ENCODE measurements at regions not wholly inside any gene's neighbourhood (a gene's known extent, or its start where the extent isn't known, plus 50 kb on each side); places are given as distances from the start of the nearest gene placed in this dataset.

- Histone ChIP-seq H3K27me3 (no peaks in the 10 kb centered on the region), H3K4me3 (no peak overlapping the region), H3K27ac (no peak overlapping the region), H3K36me3 (no peaks in the 10 kb centered on the region), H3K4me1 (no peaks in the 10 kb centered on the region), H3K9me3 (no peaks in the 10 kb centered on the region)
- no peak for DNase-seq
- TF ChIP-seq, protein P1, sequence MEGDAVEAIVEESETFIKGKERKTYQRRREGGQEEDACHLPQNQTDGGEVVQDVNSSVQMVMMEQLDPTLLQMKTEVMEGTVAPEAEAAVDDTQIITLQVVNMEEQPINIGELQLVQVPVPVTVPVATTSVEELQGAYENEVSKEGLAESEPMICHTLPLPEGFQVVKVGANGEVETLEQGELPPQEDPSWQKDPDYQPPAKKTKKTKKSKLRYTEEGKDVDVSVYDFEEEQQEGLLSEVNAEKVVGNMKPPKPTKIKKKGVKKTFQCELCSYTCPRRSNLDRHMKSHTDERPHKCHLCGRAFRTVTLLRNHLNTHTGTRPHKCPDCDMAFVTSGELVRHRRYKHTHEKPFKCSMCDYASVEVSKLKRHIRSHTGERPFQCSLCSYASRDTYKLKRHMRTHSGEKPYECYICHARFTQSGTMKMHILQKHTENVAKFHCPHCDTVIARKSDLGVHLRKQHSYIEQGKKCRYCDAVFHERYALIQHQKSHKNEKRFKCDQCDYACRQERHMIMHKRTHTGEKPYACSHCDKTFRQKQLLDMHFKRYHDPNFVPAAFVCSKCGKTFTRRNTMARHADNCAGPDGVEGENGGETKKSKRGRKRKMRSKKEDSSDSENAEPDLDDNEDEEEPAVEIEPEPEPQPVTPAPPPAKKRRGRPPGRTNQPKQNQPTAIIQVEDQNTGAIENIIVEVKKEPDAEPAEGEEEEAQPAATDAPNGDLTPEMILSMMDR (IDR thresholded peaks at IDR 0.05) = no peak
- no peak for TF ChIP-seq POLR2A (IDR thresholded peaks at IDR 0.05)
Observed at GRCh38 chr12:16854465-16854864, 248.5 kb upstream of the LMO3 start.

DNA sequence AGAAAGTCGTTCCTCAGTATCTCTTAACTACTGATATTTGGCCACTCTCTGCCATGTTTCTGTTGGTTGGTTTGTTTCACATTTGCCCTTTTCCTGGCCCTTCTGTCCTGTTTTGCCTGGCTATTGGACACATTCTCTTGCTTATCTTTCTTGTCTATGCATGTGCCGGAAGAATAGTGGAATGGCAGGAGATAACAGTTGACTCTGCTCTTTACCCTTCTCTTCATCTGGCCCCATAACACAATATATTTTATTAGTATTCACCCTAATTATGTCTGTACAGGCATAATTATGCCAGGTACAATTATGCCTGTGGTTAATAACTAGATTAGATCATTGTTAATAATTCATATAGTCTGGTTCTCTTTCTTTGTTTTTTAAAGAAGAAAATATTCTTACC, 243.5 kb upstream of the LMO3 start:
- H3K4me3 ChIP-seq = no peak overlapping the region
- no peak overlapping the region for H3K27ac ChIP-seq
- TF ChIP-seq, protein P1 (IDR thresholded peaks at IDR 0.05) = no peak
- no peak for TF ChIP-seq POLR2A (IDR thresholded peaks at IDR 0.05)
- DNase-seq = no peak
- H3K9me3 ChIP-seq = no peaks in the 10 kb centered on the region
- H3K27me3 ChIP-seq = no peaks in the 10 kb centered on the region
- H3K36me3 ChIP-seq = no peaks in the 10 kb centered on the region
- no peaks in the 10 kb centered on the region for H3K4me1 ChIP-seq

DNA sequence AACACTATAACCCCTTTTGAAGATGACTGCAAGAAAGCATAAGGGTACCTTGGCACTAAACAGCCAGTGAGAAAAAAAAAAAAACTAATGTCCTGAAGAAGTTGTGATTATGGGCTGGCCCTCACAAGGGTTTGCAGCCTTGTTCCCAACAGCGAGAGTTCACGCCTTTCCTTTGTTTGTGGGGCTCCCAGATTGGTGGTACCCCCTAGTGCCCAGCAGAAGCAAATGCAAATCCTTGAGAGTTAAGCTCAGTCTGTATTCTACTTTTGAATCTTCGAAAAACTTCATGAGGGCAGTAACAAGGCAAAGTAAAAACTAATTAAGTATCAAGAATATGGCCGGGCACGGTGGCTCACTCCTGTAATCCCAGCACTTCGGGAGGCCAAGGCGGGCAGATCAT, 238.9 kb upstream of the LMO3 start:
- no peak overlapping the region for H3K4me3 ChIP-seq
- TF ChIP-seq POLR2A (IDR thresholded peaks at IDR 0.05) = no peak
- TF ChIP-seq, protein P1 (IDR thresholded peaks at IDR 0.05) = no peak
- DNase-seq = no peak

DNA sequence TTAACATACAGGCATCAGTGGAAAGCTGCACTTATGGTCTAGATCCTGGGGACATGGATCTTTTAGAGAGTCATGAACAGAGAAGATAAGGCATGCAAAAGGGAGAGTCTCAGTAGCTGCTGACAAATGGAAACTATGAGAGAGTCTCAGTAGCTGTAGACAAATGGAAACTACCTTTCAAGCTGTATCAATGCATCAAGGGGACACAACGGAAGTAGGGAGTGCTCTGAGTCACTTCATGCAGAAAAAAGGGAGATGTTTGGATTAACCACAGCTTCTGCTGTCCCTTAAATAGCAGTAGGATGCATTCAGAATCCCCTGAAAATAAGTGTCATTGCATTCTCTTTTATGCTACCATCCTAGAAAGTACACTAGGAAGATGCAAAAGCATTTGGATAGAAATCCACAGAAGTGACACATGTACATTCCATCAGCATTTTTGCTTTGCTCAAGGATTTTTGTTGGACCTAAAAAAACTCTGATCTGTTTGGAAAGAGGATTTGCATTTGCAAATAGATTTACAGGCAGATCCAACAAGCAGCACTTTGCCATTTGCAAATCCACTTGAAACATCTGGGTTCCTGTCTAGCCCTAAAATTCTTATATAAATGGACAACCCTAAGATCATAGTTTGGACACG, 227.5 kb upstream of the LMO3 start:
- H3K4me3 ChIP-seq = no peak overlapping the region
- no peaks in the 10 kb centered on the region for H3K9me3 ChIP-seq
- DNase-seq = no peak
- no peaks in the 10 kb centered on the region for H3K4me1 ChIP-seq
- TF ChIP-seq POLR2A (IDR thresholded peaks at IDR 0.05) = no peak
- TF ChIP-seq, protein P1 (IDR thresholded peaks at IDR 0.05) = no peak
- H3K27me3 ChIP-seq = no peaks in the 10 kb centered on the region
- H3K36me3 ChIP-seq = no peaks in the 10 kb centered on the region
- no peak overlapping the region for H3K27ac ChIP-seq

More for the DNA sequence above, 238.9 kb upstream of the LMO3 start:
- H3K27me3 ChIP-seq = no peaks in the 10 kb centered on the region
- no peak overlapping the region for H3K27ac ChIP-seq
- no peaks in the 10 kb centered on the region for H3K36me3 ChIP-seq
- H3K9me3 ChIP-seq = no peaks in the 10 kb centered on the region
- H3K4me1 ChIP-seq = no peaks in the 10 kb centered on the region

DNA sequence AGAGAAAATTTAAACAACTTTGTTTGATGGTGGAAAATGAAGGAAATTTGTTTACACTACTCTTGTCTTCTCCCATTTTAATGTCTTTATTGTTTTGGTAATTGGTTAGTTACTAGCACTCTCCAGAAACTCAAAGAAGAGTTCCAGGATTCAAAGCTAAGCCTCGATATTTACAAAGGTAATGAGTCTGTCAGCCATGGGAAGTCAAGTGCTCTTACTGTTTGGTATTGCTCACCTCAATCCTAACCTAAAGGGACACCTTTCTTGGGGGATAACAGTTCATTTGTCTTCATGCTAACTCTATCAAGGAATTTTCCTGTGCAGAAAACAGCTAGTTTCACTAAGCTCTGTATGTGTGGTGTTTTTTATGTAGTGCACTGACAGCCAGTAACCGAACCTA, 222.9 kb upstream of the LMO3 start:
- Histone ChIP-seq H3K36me3 (no peaks in the 10 kb centered on the region), H3K9me3 (no peaks in the 10 kb centered on the region), H3K27ac (no peak overlapping the region), H3K27me3 (no peaks in the 10 kb centered on the region), H3K4me1 (no peaks in the 10 kb centered on the region), H3K4me3 (no peak overlapping the region)
- DNase-seq = no peak
- no peak for TF ChIP-seq POLR2A (IDR thresholded peaks at IDR 0.05)
- TF ChIP-seq, protein P1 (IDR thresholded peaks at IDR 0.05) = no peak

DNA sequence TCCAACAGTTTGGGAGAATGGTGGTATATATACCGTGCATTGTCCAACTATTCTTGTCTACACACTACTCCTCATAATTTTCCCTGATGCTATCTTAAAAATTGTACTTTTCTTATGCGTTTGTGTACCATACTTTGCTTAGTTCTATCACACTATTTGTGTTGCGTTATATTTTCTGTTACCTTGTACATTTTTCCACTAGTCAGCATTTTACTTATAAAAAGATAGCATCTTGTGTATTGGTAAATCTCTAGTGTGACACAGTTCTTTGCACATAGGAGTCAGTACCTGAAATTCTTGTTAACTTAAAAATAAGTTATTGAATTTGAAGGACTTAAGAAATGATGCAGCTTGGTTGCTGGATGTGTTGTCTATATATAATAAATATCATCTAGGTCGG, 201.8 kb upstream of the LMO3 start:
- H3K4me3 ChIP-seq = no peak overlapping the region
- DNase-seq = no peak
- no peaks in the 10 kb centered on the region for H3K9me3 ChIP-seq
- H3K4me1 ChIP-seq = no peaks in the 10 kb centered on the region
- TF ChIP-seq POLR2A (IDR thresholded peaks at IDR 0.05) = no peak
- TF ChIP-seq, protein P1 (IDR thresholded peaks at IDR 0.05) = no peak
- H3K27ac ChIP-seq = no peak overlapping the region
- no peaks in the 10 kb centered on the region for H3K36me3 ChIP-seq
- no peaks in the 10 kb centered on the region for H3K27me3 ChIP-seq

Measured in Peyer's patch (tissue), 4 donors.